Right ventricle myocardium inferior (tissue), 1 donor: ENCODE measurements at regions not wholly inside any gene's neighbourhood (a gene's known extent, or its start where the extent isn't known, plus 50 kb on each side); places are given as distances from the start of the nearest gene placed in this dataset.

Experiments used
- ATAC-seq: fragments of 200-7000 bp; cut with Tn5 transposase; one replicate; pipeline ENCODE4 v1.9.1; 2020; ENCODE audit warnings: mild to moderate bottlenecking, moderate library complexity
- DNase-seq: peaks from one replicate; pipeline ENCODE4 v3.0.0; 2021; ENCODE audit errors: missing footprints
- intact Hi-C: fragments of 100-400 bp; cut with DNase I; formaldehyde crosslinking; loops from one replicate; pipeline ENCODE4 v1.11.0; 2022
- donor health status: DM: no; HTN: yes; CAD: no; lungs with severe emphysema.

DNA sequence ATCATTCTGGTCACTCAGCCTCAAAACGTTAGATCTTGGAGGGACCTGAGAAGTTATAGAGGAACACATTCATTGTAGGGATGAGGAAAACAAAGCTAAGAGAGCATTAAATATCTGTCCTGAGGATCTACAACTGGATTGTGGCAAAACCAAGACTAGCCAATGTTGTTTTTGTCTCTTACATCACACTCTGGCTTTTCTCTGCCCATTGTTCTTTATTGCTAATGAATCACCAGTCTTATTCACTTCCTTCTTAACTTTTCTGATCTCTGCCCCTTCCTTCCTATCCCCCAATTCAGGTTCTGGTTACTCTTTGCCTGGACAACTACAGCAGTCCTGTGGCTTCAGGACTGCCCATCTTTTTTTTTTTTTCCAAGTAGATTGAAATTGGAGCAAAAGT is 57.0 kb upstream of the PREP start:
- DNase-seq (no peak), ATAC-seq (no peak)
- intact Hi-C loops = no loop called here

DNA sequence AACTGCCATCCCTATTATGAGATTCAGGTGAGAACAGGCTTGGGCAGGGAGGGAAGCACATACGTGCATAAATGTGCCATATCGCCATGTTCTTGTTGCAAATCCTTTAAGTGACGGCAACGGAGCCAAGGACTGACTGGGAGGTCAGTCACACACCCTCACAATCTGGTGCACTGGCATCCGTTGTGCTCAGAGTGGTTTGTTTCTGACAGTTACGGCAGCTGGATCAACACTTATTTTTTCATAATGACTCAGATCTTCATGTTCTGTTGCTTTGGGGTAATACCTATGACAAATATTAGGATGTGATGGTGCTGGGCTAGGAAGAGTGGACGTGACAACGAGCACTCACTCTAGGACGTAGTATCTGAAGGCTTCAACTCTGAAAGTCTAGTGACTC is 56.2 kb upstream of the PREP start:
- DNase-seq = no peak
- no peak for ATAC-seq
- intact Hi-C loops = no loop called here

DNA sequence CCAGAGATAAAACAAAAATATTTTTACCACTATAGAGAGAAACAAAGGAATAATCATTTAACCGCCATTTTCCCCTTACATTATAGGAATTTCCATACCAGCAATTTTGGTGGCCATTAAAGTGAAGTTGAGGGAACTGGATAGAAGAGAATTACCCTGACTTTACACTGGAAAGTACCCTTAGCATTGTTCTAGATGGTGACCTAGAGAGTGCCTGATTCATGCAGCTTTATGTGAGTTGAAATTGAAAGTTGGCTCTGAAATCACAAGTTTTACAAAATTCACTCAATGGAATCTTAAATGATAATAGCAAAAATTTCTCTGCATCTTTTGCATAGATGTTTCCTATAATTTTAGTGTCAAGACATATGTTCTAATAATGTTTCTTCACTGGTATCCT is 55.7 kb upstream of the PREP start:
- ATAC-seq (no peak), DNase-seq (no peak)
- intact Hi-C loops = no loop called here

DNA sequence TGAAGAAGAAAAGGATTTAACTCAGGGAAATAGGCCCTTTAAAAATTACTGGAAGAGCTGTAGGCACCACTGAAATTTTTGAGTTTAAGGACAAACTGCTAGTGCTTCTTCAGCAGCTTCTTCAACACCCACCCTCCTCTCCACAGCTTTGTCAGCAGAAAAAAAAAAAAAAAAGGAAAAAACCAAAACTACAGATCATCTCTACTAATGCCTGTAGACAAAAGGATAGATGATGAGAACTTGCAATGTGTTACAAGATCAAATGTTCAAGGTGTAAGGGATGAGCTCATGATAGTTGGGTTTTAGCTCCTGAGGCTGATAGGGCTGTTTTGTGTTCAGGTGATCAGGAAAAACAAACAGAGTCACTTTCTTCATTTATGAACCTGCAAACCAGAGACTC is 55.2 kb upstream of the PREP start:
- intact Hi-C loops = no loop called here

DNA sequence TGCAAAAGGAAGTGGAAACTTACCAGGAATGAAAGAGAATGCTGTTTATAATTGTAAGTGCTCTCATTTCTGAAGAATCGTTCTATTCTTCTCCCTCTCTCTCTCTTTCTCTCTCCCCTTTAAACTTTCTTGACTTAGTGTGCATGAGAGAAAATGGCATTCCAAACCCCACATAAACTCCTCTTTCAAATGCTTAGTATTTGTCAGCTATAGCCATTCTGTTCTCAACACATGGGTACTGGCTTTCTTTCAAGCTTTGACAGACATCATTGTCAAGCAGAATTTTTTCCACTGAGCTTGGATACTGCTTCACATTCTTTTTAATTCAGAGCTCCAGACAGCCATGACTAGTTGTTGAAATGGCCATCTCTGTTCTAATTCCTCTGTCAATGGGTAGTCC is 51.1 kb upstream of the PREP start:
- intact Hi-C loops = no loop called here
- ATAC-seq = peak; percentile 34
- DNase-seq = no peak

More for the DNA sequence above, 55.2 kb upstream of the PREP start:
- ATAC-seq (no peak), DNase-seq (no peak)

DNA sequence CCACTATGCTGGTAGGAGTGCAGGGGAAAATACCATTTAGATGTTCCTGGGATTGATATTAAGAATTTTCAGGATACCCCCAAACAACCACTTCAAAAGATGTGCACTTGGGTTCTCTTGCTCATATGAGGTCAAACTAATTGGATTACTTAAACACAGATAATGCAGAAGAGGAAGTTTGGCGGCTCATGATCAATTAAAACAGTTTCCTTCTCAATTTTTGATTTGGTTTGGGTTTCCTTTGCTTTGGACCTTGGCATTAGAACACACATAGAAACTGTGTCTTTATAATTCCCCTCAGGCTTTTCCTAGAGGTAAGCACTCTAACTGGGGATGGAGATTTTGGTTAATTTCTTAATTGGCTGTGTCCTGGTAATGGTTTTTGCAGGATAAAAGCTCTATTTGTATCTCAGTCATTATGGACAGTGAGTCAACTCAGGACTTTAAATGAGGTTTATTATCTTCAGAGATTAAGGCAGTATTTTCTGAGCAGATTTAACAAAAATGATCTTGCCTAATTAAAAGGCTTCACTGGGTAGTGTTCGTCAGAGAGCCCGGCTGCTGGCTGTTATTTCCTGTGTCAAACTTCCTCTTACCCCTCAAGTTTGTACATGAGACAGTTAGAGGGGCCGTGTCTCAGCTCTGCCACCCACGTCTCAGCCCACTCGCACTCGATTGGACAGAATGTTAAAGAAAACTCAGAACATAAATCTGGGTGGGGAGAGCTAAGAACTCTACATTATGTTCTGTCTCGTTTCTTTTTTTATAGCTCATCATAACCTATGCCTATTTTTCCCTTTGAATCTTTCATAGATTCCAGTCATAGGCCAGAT is 50.3 kb upstream of the PREP start:
- peak; percentile 64 for DNase-seq
- ATAC-seq = no peak
- intact Hi-C loops = no loop called here
